ENCODE measurements at regions not wholly inside any gene's neighbourhood (a gene's known extent, or its start where the extent isn't known, plus 50 kb on each side); places are given as distances from the start of the nearest gene placed in this dataset.

DNA sequence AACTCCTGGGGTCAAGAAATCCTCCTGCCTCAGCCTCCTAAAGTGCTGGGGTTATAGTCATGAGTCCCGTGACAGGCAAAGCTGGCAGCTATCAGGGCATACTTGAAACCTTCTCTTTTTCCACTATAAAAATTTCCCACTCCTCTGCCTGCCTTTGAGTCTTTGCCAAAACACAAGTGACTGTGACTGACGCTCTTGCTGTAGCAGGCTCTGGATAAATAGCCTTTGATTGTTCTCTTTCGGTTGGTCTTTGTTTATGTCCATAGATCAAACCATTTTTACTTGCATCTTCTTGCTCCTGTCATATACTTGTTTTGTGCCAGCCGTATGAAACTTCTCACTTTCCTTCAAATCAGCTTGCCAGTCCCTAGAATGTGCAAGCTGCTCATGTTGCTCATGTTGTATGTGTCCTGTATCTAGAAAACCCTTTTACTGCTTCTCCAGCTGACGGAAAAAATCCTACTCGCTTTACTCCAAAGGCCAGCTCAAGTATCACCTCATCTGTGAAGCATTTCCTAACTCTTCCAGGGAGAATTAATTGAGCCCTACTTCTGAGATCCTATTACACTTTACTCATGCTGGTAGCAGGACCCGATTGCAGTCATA, 73.1 kb downstream of the RESF1 start:
- H3K9me3 Mint-ChIP-seq = no peaks in the 10 kb centered on the region

DNA sequence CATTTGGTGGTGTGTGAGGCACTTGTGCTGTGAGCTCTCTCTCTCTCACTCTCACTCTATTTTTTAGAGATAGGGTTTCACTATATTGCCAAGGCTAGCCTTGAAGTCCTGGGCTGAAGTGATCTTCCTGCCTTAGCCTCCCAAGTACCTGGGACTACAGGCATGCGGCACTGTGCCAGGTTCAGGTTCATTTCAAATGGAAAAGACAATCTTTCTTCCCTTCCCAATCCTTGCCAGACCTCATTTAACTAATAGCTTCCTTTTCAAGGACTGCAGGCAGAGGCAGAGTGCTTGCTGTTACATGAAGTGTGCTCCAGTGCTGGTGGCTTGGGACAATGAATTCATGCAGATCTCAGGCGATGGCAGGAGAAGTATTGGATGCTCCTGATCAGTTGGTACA, 73.2 kb upstream of the BICD1 start:
- no peak overlapping the region for H3K27ac Mint-ChIP-seq
- H3K9me3 Mint-ChIP-seq = no peaks in the 10 kb centered on the region
- peaks cover 3% of the 10 kb centered on the region for H3K4me1 Mint-ChIP-seq (ENCODE audit: low read depth)
- no peak overlapping the region for H3K4me3 Mint-ChIP-seq
- no peak for DNase-seq (ENCODE audit: low spot score)
- H3K27me3 Mint-ChIP-seq (ENCODE audit: low read depth) = no peaks in the 10 kb centered on the region
- H3K36me3 Mint-ChIP-seq (ENCODE audit: low read depth) = no peaks in the 10 kb centered on the region

More for the DNA sequence above, 73.1 kb downstream of the RESF1 start:
- Mint-ChIP-seq H3K4me1 (ENCODE audit: low read depth) (peaks cover 3% of the 10 kb centered on the region), H3K36me3 (ENCODE audit: low read depth) (no peaks in the 10 kb centered on the region), H3K4me3 (no peak overlapping the region), H3K27ac (no peak overlapping the region), H3K27me3 (ENCODE audit: low read depth) (no peaks in the 10 kb centered on the region)
- no peak for DNase-seq (ENCODE audit: low spot score)

DNA sequence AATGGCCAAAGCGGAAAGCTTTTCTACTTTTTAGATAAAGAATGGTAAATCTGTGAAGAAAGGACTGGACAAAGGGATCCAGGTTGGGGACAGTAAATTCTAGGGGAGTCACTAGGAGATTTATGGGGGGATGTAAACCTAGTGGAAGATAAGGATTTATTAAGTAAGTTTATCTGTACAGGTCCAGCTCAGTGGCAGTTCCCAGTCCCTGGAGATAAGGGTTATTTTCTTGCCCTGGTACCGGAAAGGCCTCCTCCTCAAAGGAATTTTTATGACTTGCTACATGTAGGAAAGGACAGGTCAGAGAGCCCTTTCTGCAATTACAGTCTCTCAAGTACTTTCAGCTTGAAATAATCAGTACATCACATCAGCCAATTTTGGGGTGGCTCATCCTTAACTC, 72.6 kb upstream of the BICD1 start:
- H3K36me3 Mint-ChIP-seq (ENCODE audit: low read depth) = no peaks in the 10 kb centered on the region
- no peak overlapping the region for H3K4me3 Mint-ChIP-seq
- no peaks in the 10 kb centered on the region for H3K9me3 Mint-ChIP-seq

DNA sequence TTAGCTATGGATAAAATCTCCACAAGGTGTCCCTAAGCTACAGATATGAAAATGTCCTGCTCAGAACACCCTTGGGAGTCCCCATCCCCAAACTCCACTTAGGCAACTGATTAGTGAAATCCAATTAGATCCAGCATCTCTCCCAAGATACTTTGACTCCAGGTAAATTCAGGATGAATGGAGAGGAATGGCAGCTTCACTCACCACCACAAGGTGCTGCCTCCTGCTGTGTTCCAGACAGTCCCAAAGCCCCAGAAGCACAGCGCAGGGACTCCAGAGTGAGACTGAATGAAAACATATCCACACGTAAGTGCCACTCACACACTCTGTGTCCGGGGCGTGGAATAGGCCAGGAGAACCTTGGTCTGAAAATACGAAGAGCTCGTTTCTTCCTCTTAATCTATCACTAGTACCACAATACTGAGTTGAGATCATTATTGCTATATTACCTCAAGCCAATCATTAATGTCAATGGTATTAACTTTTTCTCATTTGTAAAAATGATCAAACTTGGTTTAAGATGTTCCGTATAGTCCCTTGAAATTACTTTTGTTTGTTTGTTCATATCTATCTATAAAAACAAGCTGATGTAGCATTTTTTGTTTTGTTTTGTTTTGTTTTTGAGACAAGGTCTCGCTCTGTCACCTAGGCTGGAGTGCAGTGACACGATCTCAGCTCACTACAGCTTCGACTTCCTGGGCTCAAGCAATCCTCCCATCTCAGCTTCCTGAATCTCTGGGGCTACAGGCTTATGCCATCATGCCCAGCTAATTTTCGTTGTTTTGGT, 70.0 kb upstream of the BICD1 start:
- no peak for DNase-seq (ENCODE audit: low spot score)
- no peak overlapping the region for H3K27ac Mint-ChIP-seq
- no peaks in the 10 kb centered on the region for H3K27me3 Mint-ChIP-seq (ENCODE audit: low read depth)
- H3K9me3 Mint-ChIP-seq = no peaks in the 10 kb centered on the region
- H3K4me1 Mint-ChIP-seq (ENCODE audit: low read depth) = no peaks in the 10 kb centered on the region
- H3K4me3 Mint-ChIP-seq = no peak overlapping the region
- H3K36me3 Mint-ChIP-seq (ENCODE audit: low read depth) = no peaks in the 10 kb centered on the region

More for the DNA sequence above, 72.6 kb upstream of the BICD1 start:
- Mint-ChIP-seq H3K27me3 (ENCODE audit: low read depth) (no peaks in the 10 kb centered on the region), H3K4me1 (ENCODE audit: low read depth) (peaks cover 3% of the 10 kb centered on the region), H3K27ac (no peak overlapping the region)
- DNase-seq (ENCODE audit: low spot score) = no peak

DNA sequence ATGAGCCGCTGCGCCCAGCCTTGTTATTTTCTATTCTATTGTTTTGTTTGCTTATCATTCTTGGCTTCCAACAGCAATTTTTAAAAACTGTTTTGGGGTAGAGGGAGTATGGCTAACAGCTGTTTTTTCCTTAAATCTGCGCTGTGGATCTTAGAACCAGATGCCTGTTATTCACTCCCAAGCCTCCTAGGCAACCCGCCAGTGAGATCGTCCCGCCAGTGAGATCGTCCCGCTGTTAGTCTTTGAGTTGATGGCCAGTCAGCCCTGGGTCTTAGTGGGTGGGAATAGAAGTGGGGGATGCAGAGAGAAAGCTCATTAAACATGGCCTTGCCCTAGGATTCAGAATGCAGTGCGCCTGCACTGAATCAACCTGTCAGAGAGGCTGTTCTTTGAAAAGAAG, 67.3 kb upstream of the BICD1 start:
- Mint-ChIP-seq H3K4me1 (ENCODE audit: low read depth) (no peaks in the 10 kb centered on the region), H3K9me3 (peaks cover 12% of the 10 kb centered on the region), H3K27ac (no peak overlapping the region), H3K4me3 (no peak overlapping the region), H3K36me3 (ENCODE audit: low read depth) (peaks cover 9% of the 10 kb centered on the region), H3K27me3 (ENCODE audit: low read depth) (no peaks in the 10 kb centered on the region)
- DNase-seq (ENCODE audit: low spot score) = no peak

DNA sequence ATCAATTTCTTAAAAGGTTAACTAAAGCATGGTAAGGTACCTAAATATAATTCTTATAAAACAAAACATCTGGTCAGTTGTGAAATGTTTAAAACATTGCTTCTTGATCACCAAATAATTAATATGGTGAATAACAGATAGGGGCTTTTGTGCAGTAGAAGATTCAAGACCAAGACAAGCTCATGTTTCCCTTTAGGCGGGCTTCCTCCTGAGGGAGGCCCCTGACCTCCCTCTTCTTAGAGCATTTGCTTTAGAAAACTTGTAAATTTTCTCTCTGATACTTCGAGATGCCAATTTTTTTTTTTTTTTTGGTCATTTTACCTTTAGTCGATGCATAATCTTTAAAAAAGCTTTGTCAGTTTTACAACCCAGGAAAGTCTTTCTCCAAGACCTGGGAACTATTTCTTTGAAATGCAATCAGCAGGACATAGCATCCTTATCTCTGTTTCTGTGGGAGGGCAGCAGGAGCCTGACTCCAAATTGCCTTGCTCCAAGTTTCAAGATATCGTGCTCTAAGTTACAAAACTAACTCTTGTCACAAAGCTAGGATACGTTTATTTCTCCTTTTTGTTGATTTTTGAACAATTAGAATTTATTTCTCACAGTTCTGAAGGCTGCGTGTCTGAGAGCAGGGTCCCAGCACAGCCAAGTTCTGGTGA, 66.6 kb upstream of the BICD1 start:
- peaks cover 10% of the 10 kb centered on the region for H3K36me3 Mint-ChIP-seq (ENCODE audit: low read depth)
- no peaks in the 10 kb centered on the region for H3K27me3 Mint-ChIP-seq (ENCODE audit: low read depth)
- H3K4me1 Mint-ChIP-seq (ENCODE audit: low read depth) = no peaks in the 10 kb centered on the region
- H3K4me3 Mint-ChIP-seq = no peak overlapping the region
- peaks cover 16% of the 10 kb centered on the region for H3K9me3 Mint-ChIP-seq
- H3K27ac Mint-ChIP-seq = no peak overlapping the region
- DNase-seq (ENCODE audit: low spot score) = no peak

DNA sequence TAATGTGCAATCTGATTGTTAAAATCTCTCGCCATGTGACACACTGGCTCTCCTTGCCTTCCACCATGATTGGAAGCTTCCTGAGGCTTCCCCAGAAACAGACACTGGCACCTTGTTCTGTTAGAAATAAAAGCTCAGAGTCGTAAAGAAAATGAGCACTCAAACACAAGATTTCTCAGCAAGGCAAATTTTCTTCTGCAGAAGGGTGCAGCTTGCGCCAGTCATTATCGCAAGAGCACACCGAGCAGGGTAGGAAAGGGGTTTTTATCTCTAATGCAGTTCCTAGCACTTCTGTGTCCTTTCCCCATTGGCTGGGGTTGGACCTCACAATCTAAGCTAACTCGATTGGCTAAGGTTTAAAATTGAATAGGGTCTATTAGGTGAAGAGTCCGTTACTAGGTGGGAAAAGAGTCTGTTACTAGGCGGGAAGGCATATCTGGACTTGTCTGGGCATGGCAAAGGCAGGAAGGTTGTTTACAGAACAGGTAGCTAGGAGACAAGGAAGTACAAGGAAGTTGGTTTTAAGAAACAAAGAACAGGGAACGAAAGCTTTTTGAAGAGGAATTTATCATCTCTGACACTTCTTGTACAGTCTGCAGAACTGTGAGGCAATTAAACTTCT, 62.6 kb upstream of the BICD1 start:
- Mint-ChIP-seq H3K9me3 (peaks cover 22% of the 10 kb centered on the region), H3K36me3 (ENCODE audit: low read depth) (peaks cover 13% of the 10 kb centered on the region), H3K27ac (no peak overlapping the region), H3K27me3 (ENCODE audit: low read depth) (no peaks in the 10 kb centered on the region), H3K4me3 (no peak overlapping the region), H3K4me1 (ENCODE audit: low read depth) (peaks cover 5% of the 10 kb centered on the region)
- DNase-seq (ENCODE audit: low spot score) = no peak

DNA sequence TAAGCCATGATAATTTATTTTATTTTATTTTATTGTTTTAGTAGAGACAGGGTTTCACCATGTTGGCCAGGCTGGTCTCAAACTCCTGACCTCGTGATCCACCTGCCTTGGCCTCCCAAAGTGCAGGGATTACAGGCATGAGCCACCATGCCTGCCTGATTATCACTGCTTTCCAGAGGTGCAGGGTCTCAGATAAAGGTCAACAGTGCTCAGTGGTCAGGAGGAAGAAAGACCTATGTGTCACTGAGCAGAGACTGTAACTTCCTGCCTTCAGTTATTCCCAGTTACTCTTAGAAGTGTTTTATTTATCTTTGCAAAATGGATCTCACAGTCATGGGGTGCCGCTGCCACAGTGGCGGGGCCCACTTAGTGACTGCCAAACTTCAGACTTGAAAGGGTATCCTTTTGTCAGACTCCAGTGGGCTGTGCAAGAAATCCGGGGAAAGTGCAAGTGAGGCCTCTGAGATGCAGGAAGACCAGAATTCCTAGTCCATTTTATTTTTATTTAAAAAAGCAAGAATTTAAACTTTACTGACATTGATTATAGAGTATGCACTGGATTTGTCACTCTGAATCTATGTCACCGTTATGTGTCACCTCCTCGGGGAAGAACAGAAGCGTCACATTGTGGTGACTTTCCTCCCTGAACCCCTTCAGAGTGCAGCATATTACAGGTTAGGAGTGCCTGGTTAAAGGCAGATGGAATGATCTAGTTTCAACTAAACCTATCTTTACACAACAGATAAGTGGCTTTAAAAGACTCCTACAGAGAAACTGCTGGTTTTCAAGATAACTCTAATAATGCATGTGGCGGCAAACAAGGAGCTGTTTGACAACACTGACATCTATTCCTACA, 59.1 kb upstream of the BICD1 start:
- Mint-ChIP-seq H3K27me3 (ENCODE audit: low read depth) (no peaks in the 10 kb centered on the region), H3K9me3 (peaks cover 22% of the 10 kb centered on the region), H3K4me3 (no peak overlapping the region), H3K27ac (no peak overlapping the region), H3K36me3 (ENCODE audit: low read depth) (peaks cover 13% of the 10 kb centered on the region), H3K4me1 (ENCODE audit: low read depth) (peaks cover 5% of the 10 kb centered on the region)
- DNase-seq (ENCODE audit: low spot score) = no peak

DNA sequence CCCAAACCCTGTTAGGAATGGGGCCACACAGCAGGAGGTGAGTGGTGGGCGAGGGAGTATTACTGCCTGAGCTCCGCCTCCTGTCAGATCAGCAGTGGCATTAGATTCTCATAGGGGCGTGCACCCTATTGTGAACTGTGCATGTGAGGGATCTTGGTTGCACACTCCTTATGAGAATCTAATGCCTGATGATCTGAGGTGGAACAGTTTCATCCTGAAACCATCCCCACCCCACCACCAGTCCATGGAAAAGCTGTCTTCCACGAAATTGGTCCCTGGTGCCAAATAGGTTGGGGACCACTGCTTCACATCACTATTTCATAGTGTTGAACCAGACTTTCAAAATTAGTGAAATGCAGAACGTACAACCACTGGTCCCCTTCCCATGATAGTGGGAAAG, 57.9 kb upstream of the BICD1 start:
- Mint-ChIP-seq H3K27ac (no peak overlapping the region), H3K9me3 (peaks cover 16% of the 10 kb centered on the region), H3K4me1 (ENCODE audit: low read depth) (peaks cover 5% of the 10 kb centered on the region), H3K27me3 (ENCODE audit: low read depth) (no peaks in the 10 kb centered on the region), H3K36me3 (ENCODE audit: low read depth) (peaks cover 9% of the 10 kb centered on the region), H3K4me3 (no peak overlapping the region)
- DNase-seq (ENCODE audit: low spot score) = no peak

DNA sequence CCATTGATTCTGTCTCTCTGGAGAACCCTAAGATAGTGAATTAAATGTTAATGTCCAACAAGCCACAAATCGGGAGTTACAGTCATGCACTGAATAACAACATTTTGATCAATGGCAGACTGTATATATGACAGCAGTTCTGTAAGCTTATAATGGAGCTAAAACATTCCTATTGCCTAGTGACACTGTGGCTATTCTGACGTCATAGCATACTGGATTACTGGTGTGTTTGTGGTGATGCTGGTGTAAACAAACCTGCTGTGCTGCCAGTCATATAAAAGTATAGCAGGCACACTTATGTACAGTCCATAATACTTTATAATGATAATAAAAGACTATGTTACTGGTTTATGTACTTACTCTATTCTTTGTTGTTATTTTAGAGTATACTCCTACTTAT, 56.7 kb upstream of the BICD1 start:
- Mint-ChIP-seq H3K4me3 (no peak overlapping the region), H3K27me3 (ENCODE audit: low read depth) (no peaks in the 10 kb centered on the region), H3K36me3 (ENCODE audit: low read depth) (peaks cover 3% of the 10 kb centered on the region), H3K27ac (no peak overlapping the region), H3K4me1 (ENCODE audit: low read depth) (peaks cover 5% of the 10 kb centered on the region), H3K9me3 (peaks cover 14% of the 10 kb centered on the region)
- DNase-seq (ENCODE audit: low spot score) = no peak

DNA sequence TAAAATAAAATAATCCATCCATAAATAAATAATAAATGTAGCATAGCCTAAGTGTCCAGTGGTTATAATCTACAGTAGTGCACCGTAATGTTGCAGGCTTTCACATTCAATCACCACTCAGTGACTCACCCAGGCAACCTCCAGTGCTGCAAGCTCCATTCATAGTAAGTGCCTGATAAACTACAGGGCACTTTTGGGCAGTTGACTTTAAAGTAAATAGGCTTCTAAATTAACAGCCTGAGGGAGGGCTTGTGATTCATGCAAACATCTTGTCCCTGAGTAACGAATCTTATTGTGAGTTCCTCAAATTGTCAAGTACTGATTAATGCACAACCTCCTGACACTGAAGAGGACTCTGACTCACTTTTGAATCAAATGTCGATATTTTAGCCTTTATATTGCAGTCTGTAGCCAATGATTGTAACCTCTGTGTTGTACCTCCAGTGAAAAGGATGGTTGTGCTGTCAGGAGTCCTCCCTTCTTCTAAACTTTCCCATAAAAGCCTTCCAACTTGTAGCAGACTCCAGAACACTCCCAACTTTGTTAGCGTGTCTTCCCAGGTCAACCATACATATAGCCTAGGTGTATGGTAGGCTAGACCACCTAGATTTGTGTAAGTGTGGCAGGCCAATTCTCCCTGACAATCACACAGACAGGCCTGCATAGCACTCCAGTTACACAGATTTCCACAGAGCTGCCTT, 55.0 kb upstream of the BICD1 start:
- Mint-ChIP-seq H3K27me3 (ENCODE audit: low read depth) (no peaks in the 10 kb centered on the region), H3K36me3 (ENCODE audit: low read depth) (peaks cover 3% of the 10 kb centered on the region), H3K9me3 (peaks cover 10% of the 10 kb centered on the region), H3K27ac (no peak overlapping the region), H3K4me3 (no peak overlapping the region), H3K4me1 (ENCODE audit: low read depth) (no peaks in the 10 kb centered on the region)
- no peak for DNase-seq (ENCODE audit: low spot score)

DNA sequence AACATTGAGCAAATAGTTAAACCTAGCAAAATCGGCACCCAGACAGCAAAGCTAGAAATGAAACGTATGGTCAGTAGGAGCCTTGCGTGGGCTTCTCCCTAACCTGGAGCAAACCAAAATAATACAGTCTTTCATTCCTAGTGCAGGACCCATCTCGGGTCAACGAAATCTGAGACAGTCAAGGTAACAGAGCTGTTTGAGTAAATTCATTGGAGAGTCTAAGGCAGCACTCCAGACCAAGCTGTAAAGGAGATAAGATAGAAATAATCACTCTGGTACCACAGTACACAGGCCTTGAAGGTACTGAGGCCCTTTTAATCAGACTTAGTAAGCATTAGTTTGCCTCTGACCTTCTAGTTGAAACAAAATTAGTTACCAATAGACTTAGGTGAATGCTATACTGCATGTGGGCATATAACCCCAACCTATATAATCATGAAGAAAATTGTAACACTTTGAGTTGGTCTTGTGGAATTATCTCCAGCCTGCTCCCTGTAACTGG, 54.4 kb upstream of the BICD1 start:
- no peaks in the 10 kb centered on the region for H3K27me3 Mint-ChIP-seq (ENCODE audit: low read depth)
- DNase-seq (ENCODE audit: low spot score) = no peak
- no peak overlapping the region for H3K4me3 Mint-ChIP-seq
- no peaks in the 10 kb centered on the region for H3K4me1 Mint-ChIP-seq (ENCODE audit: low read depth)
- peaks cover 10% of the 10 kb centered on the region for H3K9me3 Mint-ChIP-seq
- H3K27ac Mint-ChIP-seq = no peak overlapping the region
- H3K36me3 Mint-ChIP-seq (ENCODE audit: low read depth) = peaks cover 3% of the 10 kb centered on the region

Measured in T-helper 2 cell treated with Interferon-gamma antibody and Interleukin-4, amounts not matched to agents 5 μg/mL and 100 μg/mL, for 36 hours (primary cell).